Mucosa of descending colon (tissue), 3 donors: ENCODE measurements at regions not wholly inside any gene's neighbourhood (a gene's known extent, or its start where the extent isn't known, plus 50 kb on each side); places are given as distances from the start of the nearest gene placed in this dataset.

Experiments
- ATAC-seq: fragments of 200-7000 bp; cut with Tn5 transposase; one replicate; pipeline ENCODE4 v1.9.1; 2020; ENCODE audit warnings: mild to moderate bottlenecking, moderate library complexity
- DNase-seq, 3 donors: peaks; one replicate each; pipeline ENCODE4 v3.0.0-alpha.2; 2020
- H3K36me3 ChIP-seq: fragments of 200-600 bp; one replicate; pipeline ENCODE4 v1.8.0; 2021; ENCODE audit warnings: low read depth, mild to moderate bottlenecking
- H3K4me1 ChIP-seq: fragments of 200-600 bp; one replicate; pipeline ENCODE4 v1.8.0; 2021; ENCODE audit warnings: low read depth, mild to moderate bottlenecking
- H3K4me3 ChIP-seq: fragments of 200-600 bp; one replicate; pipeline ENCODE4 v1.8.0; 2021; ENCODE audit warnings: mild to moderate bottlenecking
- H3K9me3 ChIP-seq: fragments of 200-600 bp; one replicate; pipeline ENCODE4 v1.8.0; 2021; ENCODE audit warnings: mild to moderate bottlenecking
- intact Hi-C, 2 donors: fragments of 100-400 bp; cut with DNase I in 1 of 2; cut with micrococcal nuclease in 1 of 2; formaldehyde crosslinking; loops; one replicate each; pipeline versions ENCODE4 v1.11.0 to v1.11.1; 2022; cut with DNase I, micrococcal nuclease
- TF ChIP-seq, protein P1 (sequence below): fragments of 200-600 bp; IDR thresholded peaks from one replicate; pipeline ENCODE4 v1.8.0; 2022; ENCODE audit warnings: antibody characterized with exemption, mild to moderate bottlenecking
- donor health status: DM: no; HTN: no; CAD: no; lungs with moderate emphysema.
- donor health status: DM: no; HTN: no; CAD: no.
- donor health status: DM: no; HTN: yes; CAD: no.

DNA sequence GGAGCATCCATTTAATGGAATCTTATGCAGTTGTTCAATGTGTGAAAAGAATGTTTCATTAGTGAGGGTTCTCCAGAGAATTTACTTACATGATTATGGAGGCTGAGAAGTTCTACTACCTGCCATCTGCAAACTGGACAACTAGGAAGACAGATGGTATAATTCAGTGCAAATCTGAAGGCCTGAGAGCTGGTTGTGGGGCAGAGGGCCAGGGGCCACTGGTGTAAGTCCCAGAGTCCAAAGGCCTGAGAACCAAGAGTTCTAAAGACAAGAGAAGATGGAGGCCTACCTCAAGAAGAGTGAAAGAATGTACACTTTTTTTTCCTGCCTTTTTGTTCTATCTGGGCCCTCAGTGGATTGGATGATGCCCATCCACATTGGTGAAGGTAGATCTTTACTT lies 114.8 kb downstream of the DDX1 start:
- no peak overlapping the region for H3K4me3 ChIP-seq
- intact Hi-C loops: no loop called here
- H3K4me1 ChIP-seq: peaks cover 2% of the 10 kb centered on the region
- DNase-seq: no peak
- TF ChIP-seq, protein P1, sequence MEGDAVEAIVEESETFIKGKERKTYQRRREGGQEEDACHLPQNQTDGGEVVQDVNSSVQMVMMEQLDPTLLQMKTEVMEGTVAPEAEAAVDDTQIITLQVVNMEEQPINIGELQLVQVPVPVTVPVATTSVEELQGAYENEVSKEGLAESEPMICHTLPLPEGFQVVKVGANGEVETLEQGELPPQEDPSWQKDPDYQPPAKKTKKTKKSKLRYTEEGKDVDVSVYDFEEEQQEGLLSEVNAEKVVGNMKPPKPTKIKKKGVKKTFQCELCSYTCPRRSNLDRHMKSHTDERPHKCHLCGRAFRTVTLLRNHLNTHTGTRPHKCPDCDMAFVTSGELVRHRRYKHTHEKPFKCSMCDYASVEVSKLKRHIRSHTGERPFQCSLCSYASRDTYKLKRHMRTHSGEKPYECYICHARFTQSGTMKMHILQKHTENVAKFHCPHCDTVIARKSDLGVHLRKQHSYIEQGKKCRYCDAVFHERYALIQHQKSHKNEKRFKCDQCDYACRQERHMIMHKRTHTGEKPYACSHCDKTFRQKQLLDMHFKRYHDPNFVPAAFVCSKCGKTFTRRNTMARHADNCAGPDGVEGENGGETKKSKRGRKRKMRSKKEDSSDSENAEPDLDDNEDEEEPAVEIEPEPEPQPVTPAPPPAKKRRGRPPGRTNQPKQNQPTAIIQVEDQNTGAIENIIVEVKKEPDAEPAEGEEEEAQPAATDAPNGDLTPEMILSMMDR: no peak
- no peaks in the 10 kb centered on the region for H3K36me3 ChIP-seq
- H3K9me3 ChIP-seq: no peaks in the 10 kb centered on the region
- no peak for ATAC-seq

DNA sequence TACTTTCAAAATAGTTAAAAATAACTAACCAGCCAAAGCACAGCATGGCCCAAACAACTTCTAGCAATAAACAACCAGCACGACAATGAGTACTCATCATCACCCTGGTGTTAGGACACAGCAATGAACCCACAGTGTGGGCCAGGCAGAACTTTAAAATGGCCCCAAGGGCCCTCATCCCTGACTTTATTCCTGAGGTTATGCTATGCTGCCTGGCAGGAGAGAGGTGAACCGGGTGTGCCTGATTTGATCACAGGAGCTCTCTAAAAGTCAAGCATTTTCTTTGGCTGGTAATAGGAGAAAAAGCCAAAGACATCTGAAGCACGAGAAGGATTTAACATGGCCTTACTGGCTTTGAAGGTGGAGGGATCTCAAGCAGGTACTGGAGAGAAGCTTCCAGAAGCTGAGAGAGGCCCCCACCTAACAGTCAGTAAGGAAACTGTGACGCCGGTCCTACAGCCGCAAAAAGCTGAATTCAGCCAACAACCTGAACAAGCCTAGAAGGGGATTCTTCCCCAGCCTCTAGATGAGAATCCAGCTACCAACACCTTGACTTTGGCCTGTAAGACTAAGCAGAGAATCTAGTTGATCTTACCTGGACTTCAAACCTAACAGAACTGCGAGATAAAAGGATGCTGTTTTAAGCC lies 115.4 kb downstream of the DDX1 start:
- Histone ChIP-seq H3K4me1 (no peaks in the 10 kb centered on the region), H3K4me3 (no peak overlapping the region), H3K9me3 (no peaks in the 10 kb centered on the region), H3K36me3 (no peaks in the 10 kb centered on the region)
- ATAC-seq (no peak), DNase-seq (no peak)
- TF ChIP-seq, protein P1: no peak
- intact Hi-C loops: no loop called here

DNA sequence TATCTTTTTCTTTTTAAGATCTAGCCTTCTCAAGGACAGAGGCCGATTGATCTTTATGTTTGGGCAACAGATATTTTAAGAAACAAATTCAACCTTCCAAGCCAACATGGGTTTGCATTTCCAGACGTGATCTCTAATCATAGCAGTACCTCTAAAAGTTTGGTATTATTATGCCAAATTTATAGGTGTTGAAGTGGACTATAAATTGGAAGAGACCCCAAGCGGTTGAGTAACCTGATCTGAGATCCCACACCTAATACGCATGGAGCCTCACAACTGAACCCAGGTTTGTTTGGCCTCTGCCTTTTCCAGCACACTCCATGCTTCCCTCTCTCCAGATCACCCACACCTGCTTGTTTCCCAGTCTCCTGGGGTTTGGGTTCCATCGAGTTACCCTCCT lies 116.5 kb downstream of the DDX1 start:
- intact Hi-C loops: no loop called here
- Histone ChIP-seq H3K4me3 (no peak overlapping the region), H3K4me1 (no peaks in the 10 kb centered on the region), H3K36me3 (no peaks in the 10 kb centered on the region), H3K9me3 (no peaks in the 10 kb centered on the region)
- no peak for DNase-seq
- TF ChIP-seq, protein P1: no peak
- ATAC-seq: no peak

DNA sequence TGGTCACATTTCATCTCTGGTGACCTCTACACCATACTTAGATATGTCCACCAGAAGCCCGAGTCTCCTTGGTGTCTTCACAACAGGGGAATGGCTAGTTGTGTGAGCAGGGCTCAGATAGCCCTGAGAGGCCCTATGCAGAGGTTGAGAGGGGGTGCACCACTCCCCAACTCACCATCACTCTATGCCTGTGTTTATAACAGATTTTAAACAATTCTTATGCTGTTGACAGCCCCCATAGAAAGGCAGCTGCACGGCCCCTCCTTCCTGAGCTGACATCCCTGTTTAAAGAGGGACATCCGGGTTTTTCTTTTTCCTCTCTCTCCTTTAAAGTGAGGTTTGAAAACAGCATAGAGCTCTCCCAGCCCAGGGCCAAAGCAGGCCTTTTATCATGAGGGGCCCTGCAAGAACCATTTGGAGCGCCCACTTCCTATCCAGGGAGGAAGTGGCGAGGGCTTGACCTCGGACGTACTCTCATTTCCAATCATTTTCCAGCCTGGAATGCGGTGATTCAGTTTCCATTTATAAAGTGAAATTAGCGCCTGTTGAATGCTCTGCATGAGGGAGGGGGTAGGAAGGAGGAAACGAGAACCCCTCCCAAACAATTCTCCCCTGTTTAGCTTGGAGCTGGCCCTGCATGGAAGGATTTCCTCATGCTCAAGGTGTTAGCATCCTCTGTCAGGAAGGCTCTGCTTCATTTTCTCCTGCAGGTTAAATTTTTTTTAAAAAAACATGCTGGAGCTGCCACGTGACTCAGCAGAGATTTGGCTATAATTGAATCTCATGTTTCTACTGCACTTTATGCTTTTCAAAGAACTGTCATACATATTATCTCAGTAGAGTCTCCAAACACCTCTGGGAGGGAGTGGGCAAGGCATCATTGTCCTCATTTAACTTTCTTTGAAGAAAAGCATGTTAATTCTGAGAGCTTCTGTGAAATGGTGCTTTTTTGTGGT lies 117.5 kb downstream of the DDX1 start:
- H3K9me3 ChIP-seq: no peaks in the 10 kb centered on the region
- DNase-seq: no peak
- H3K36me3 ChIP-seq: no peaks in the 10 kb centered on the region
- TF ChIP-seq, protein P1: no peak
- H3K4me3 ChIP-seq: no peak overlapping the region
- intact Hi-C loops: no loop called here
- no peaks in the 10 kb centered on the region for H3K4me1 ChIP-seq
- ATAC-seq: no peak

DNA sequence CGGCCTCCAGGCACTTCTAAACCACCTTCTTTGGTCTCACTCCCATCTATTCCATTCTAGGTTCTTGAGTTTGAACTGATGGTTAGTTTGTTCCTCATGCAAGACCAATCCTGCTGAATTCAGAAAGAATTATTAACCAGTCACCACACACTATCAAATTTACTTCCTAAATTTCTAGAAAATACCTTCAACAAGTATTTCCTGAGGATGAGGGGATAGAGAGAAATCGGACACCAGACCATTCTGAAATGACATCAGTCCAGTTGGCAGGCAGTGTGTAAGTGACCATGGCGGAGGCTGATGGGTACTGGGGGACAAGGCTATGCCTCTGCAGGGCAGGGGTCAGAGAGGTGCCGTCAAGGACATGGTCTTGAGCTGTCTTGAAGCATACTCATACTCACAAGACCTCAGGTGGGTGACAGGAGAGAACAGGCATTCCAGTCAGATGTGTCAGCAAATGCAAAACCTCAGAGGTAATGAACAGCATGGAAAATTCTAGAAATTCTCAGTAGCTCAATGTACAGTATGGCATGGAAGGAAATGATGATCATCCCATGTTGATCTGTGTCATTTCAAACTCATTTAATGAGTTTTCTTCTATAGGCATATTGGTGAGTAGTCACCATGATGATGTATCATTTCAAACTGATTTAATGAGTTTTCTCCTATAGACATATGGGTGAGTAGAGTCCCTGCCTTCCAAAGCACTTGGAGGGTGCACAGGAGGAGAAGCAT lies 119.6 kb downstream of the DDX1 start:
- Histone ChIP-seq H3K9me3 (no peaks in the 10 kb centered on the region), H3K4me1 (no peaks in the 10 kb centered on the region), H3K4me3 (no peak overlapping the region), H3K36me3 (no peaks in the 10 kb centered on the region)
- DNase-seq (no peak), ATAC-seq (no peak)
- TF ChIP-seq, protein P1: no peak
- intact Hi-C loops: no loop called here
